Erythroblast (primary cell): ENCODE measurements at regions not wholly inside any gene's neighbourhood (a gene's known extent, or its start where the extent isn't known, plus 50 kb on each side); places are given as distances from the start of the nearest gene placed in this dataset.

Experiments used
- GATA1 ChIP-seq: IDR thresholded peaks from 2 replicates; pipeline ENCODE4 v1.6.1; 2011; ENCODE audit warnings: low read depth, mild to moderate bottlenecking, control low read depth, low read length, moderate library complexity
- POLR2A ChIP-seq: IDR thresholded peaks from 2 replicates; pipeline ENCODE4 v1.6.1; 2011; ENCODE audit warnings: mild to moderate bottlenecking, low read length

GRCh38 chr1:232302376-232303221, 327.3 kb downstream of the SIPA1L2 start:
- TF ChIP-seq GATA1 (no peak), POLR2A (no peak)
